ENCODE measurements at regions not wholly inside any gene's neighbourhood (a gene's known extent, or its start where the extent isn't known, plus 50 kb on each side); places are given as distances from the start of the nearest gene placed in this dataset. TPM values are rescaled to one million over a fixed set of nuclear protein-coding genes. Genes with fewer than 3 reads are reported as not detected.
"Not testable (repeated sequence)": the region's sequence is repeated elsewhere in the genome, so short reads cannot be mapped to it uniquely, and the experiment has no call there.

- H3K27me3 Mint-ChIP-seq; H3K4me1 Mint-ChIP-seq (ENCODE audit: unreplicated experiment): not testable (repeated sequence)
- H3K36me3 Mint-ChIP-seq: peaks cover 39% of the 10 kb centered on the region
These were observed 55.6 kb upstream of the LPCAT1 start for GRCh38 chr5:1579389-1579788.

GRCh38 chr5:1576851-1577250 is 53.1 kb upstream of the LPCAT1 start:
- H3K4me3 Mint-ChIP-seq; H3K4me1 Mint-ChIP-seq (ENCODE audit: unreplicated experiment); H3K27ac Mint-ChIP-seq; H3K9me3 Mint-ChIP-seq; H3K27me3 Mint-ChIP-seq; DNase-seq (ENCODE audit: extremely low spot score, unreplicated experiment): not testable (repeated sequence)
- peaks cover 45% of the 10 kb centered on the region for H3K36me3 Mint-ChIP-seq

More at GRCh38 chr5:1579389-1579788, 55.6 kb upstream of the LPCAT1 start:
- H3K9me3 Mint-ChIP-seq; H3K27ac Mint-ChIP-seq; DNase-seq (ENCODE audit: extremely low spot score, unreplicated experiment); H3K4me3 Mint-ChIP-seq: not testable (repeated sequence)

DNA sequence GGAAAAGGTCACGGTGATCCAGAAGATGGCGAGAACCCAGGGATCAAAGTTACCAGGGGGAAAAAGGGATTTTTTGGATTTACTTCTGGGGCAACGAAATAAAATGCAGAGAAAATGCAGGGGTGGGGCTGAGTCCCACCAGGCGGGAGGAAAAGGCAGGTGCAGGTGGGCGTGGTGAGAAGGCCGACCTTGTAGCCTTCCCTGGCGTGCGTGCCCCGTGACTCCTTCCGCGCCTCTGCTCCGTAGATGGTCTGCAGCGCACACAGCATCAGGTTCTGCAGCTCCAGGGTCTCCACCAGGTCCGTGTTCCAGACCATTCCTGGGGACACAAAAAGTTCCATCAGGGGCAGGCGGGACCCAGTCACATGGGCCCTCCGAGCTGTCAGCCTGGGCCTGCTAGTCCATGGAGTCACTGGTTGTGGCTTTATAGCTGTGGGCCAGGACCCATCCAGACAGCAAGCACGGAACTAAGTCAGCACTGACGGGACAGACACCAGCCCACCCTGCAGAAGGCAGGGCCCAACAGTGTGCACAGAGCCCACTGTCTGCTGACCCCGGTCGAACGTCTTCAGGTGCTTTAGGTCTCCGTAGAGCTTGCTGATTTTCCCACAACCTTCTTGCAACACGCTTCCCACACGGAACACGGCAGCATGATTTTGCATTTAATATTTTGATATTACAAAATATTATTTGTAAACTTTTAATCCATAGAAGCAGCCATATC is 52.4 kb upstream of the LPCAT1 start:
- H3K4me1 Mint-ChIP-seq (ENCODE audit: unreplicated experiment); H3K9me3 Mint-ChIP-seq; H3K4me3 Mint-ChIP-seq; DNase-seq (ENCODE audit: extremely low spot score, unreplicated experiment); H3K27ac Mint-ChIP-seq; H3K27me3 Mint-ChIP-seq: not testable (repeated sequence)
- H3K36me3 Mint-ChIP-seq: peaks cover 39% of the 10 kb centered on the region

GRCh38 chr5:1575491-1575890 is 51.7 kb upstream of the LPCAT1 start:
- peaks cover 40% of the 10 kb centered on the region for H3K36me3 Mint-ChIP-seq
- H3K27me3 Mint-ChIP-seq; H3K4me1 Mint-ChIP-seq (ENCODE audit: unreplicated experiment); DNase-seq (ENCODE audit: extremely low spot score, unreplicated experiment); H3K27ac Mint-ChIP-seq; H3K4me3 Mint-ChIP-seq; H3K9me3 Mint-ChIP-seq: not testable (repeated sequence)

GRCh38 chr5:1574023-1574318 is 50.2 kb upstream of the LPCAT1 start:
- H3K9me3 Mint-ChIP-seq; H3K27ac Mint-ChIP-seq; H3K4me3 Mint-ChIP-seq; H3K27me3 Mint-ChIP-seq; DNase-seq (ENCODE audit: extremely low spot score, unreplicated experiment); H3K4me1 Mint-ChIP-seq (ENCODE audit: unreplicated experiment): not testable (repeated sequence)
- peaks cover 34% of the 10 kb centered on the region for H3K36me3 Mint-ChIP-seq

- not testable (repeated sequence) for H3K27ac Mint-ChIP-seq; H3K4me1 Mint-ChIP-seq (ENCODE audit: unreplicated experiment); H3K27me3 Mint-ChIP-seq; DNase-seq (ENCODE audit: extremely low spot score, unreplicated experiment); H3K9me3 Mint-ChIP-seq; H3K4me3 Mint-ChIP-seq
- H3K36me3 Mint-ChIP-seq: peaks cover 32% of the 10 kb centered on the region
These were observed 49.7 kb upstream of the LPCAT1 start for GRCh38 chr5:1573217-1574022.

Small RNA genes lying in the stretch of these regions (microRNA-seq; reads per million reads assigned to microRNA genes)
- gene MIR4277: not detected

Measured in type B pancreatic cell (in vitro differentiated cells).